Body of pancreas (tissue), 4 donors: ENCODE measurements at regions not wholly inside any gene's neighbourhood (a gene's known extent, or its start where the extent isn't known, plus 50 kb on each side); places are given as distances from the start of the nearest gene placed in this dataset.

ENCODE experiments used
- ATAC-seq: fragments of 150-250 bp; one replicate; pipeline ENCODE4 v1.9.1; 2016
- DNase-seq, 4 donors: peaks; one replicate each; pipeline ENCODE4 v3.0.0-alpha.2; 2019
- H3K27ac ChIP-seq, 4 donors: fragments of 200-600 bp; sonication (generic); 1 replicate in 3 of 4; 2 replicates in 1 of 4; pipeline versions ENCODE4 v1.5.1 to v1.6.1; 2016 to 2019; ENCODE audit warnings: mild to moderate bottlenecking in 1 of 4, mixed read lengths in 1 of 4, moderate library complexity in 1 of 4
- H3K27me3 ChIP-seq, 2 donors: fragments of 200-600 bp; sonication (generic); one replicate each; pipeline ENCODE4 v1.6.0; 2016; ENCODE audit warnings: mild to moderate bottlenecking in 1 of 2
- H3K36me3 ChIP-seq, 2 donors: fragments of 200-600 bp; sonication (generic); replicated peaks in 1 of 2; 2 replicates each; pipeline ENCODE4 v1.5.1; 2016; ENCODE audit warnings: low read depth in 2 of 2; ENCODE audit not compliant: insufficient read depth in 1 of 2
- H3K4me1 ChIP-seq: fragments of 200-600 bp; sonication (generic); one replicate; pipeline ENCODE4 v1.6.0; 2016
- H3K4me3 ChIP-seq, 2 donors: fragments of 200-600 bp; sonication (generic); 1 replicate in 1 of 2; 2 replicates in 1 of 2; pipeline ENCODE4 v1.5.1; 2016 to 2019
- H3K9me3 ChIP-seq, 3 donors: fragments of 200-600 bp; sonication (generic); 1 replicate in 2 of 3; 2 replicates in 1 of 3; pipeline ENCODE4 v1.5.1; 2016
- POLR2A ChIP-seq, 3 donors: fragments of 450-650 bp; IDR thresholded peaks; one replicate each; pipeline ENCODE4 v1.6.1; 2016; ENCODE audit warnings: antibody characterized with exemption in 3 of 3, mild to moderate bottlenecking in 2 of 3
- WGBS, 2 donors: methylation state at CpG; one replicate each; pipeline ENCODE4 v1.1.5; 2017; 5-methylcytosine and 5-hydroxymethylcytosine counted together
- intact Hi-C: fragments of 100-400 bp; cut with DNase I; formaldehyde crosslinking; loops from one replicate; pipeline ENCODE4 v1.15.1; 2023
- TF ChIP-seq, protein P1 (sequence below), 7 experiments: fragments of 450-650 bp in 4 of 7; fragments of 200-600 bp in 3 of 7; sonication (generic) in 3 of 7; IDR thresholded peaks; one replicate each; pipeline ENCODE4 v1.5.1; 2016 to 2019; ENCODE audit warnings: antibody characterized with exemption in 7 of 7

DNA sequence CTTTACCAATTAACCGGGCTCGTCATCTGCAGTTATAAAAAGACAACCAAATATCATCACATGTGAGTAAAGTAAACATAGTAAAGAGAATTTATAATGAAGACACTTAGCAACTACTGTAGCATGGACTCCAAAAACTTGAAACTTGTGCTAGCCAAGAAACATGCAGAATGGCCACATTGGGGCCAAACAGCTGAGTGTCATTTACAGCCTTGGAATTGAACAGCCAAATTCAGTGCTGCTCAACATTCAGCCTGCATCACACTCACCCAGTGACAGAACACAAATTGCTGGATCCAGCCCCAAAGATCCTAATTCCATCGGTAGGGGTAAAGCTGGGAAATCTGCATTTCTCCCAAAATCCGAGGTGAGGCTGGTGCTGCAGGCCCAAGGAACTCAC lies 224.8 kb upstream of the GYPC start:
- no peak for ATAC-seq
- 78 to 89% methylated on average over 4 of the region's 4 CpGs for WGBS, 2 donors

DNA sequence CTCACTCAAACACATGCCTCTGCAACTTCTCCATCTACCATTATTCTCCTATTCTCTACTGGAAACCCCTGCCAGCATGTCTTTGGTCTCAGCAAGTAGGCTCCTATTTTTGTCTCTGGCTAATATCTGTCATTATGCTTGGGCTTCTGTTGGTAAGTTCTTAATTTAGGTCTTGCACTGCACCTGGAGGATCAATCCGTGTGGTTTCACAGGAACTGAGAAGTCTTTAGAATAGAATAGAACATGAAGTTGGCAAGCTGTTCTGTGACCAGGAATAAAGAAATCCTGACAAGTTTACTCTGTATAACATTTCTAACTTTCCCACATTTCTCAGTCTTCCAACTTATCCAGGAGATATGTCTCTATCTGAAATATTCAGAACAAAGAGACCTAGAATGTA lies 219.5 kb upstream of the GYPC start:
- Histone ChIP-seq H3K36me3 (no peaks in the 10 kb centered on the region), H3K9me3 (no peaks in the 10 kb centered on the region), H3K27ac (no peak overlapping the region), H3K4me3 (no peak overlapping the region), H3K27me3 (no peaks in the 10 kb centered on the region), H3K4me1 (no peaks in the 10 kb centered on the region)
- intact Hi-C loops: no loop called here
- TF ChIP-seq, protein P1, sequence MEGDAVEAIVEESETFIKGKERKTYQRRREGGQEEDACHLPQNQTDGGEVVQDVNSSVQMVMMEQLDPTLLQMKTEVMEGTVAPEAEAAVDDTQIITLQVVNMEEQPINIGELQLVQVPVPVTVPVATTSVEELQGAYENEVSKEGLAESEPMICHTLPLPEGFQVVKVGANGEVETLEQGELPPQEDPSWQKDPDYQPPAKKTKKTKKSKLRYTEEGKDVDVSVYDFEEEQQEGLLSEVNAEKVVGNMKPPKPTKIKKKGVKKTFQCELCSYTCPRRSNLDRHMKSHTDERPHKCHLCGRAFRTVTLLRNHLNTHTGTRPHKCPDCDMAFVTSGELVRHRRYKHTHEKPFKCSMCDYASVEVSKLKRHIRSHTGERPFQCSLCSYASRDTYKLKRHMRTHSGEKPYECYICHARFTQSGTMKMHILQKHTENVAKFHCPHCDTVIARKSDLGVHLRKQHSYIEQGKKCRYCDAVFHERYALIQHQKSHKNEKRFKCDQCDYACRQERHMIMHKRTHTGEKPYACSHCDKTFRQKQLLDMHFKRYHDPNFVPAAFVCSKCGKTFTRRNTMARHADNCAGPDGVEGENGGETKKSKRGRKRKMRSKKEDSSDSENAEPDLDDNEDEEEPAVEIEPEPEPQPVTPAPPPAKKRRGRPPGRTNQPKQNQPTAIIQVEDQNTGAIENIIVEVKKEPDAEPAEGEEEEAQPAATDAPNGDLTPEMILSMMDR (IDR thresholded peaks at IDR 0.05): no peak
- no peak for TF ChIP-seq POLR2A (IDR thresholded peaks at IDR 0.05)
- DNase-seq (no peak), ATAC-seq (no peak)
- 80 to 88% methylated on average over 1 of the region's 1 CpG for WGBS, 2 donors

More for the DNA sequence above, 224.8 kb upstream of the GYPC start:
- H3K4me1 ChIP-seq: no peaks in the 10 kb centered on the region
- no peaks in the 10 kb centered on the region for H3K36me3 ChIP-seq
- H3K27me3 ChIP-seq: no peaks in the 10 kb centered on the region
- no peak for TF ChIP-seq POLR2A (IDR thresholded peaks at IDR 0.05)
- TF ChIP-seq, protein P1 (IDR thresholded peaks at IDR 0.05): no peak
- DNase-seq: no peak
- no peaks in the 10 kb centered on the region for H3K9me3 ChIP-seq
- no peak overlapping the region for H3K4me3 ChIP-seq
- no peak overlapping the region for H3K27ac ChIP-seq
- intact Hi-C loops: no loop called here

DNA sequence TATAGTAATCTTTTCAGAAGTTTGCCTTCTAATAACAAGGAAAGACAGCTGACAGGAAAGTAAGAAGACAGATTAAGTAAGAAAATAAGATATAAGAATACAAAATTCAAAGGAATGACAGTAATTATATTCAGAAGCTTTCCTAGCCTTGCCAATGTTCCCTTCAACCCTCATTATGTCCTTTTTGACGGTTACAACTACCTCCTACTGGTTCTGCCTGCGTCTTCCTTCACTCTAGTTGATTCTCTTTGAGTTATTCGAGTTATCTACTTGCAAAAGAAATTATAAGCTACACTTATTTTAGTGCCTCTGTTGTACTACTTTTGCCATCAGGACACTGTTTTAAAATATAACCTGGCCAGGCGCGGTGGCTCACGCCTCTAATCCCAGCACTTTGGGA lies 218.9 kb upstream of the GYPC start:
- WGBS, 2 donors: 79 to 89% methylated on average over 6 of the region's 6 CpGs

DNA sequence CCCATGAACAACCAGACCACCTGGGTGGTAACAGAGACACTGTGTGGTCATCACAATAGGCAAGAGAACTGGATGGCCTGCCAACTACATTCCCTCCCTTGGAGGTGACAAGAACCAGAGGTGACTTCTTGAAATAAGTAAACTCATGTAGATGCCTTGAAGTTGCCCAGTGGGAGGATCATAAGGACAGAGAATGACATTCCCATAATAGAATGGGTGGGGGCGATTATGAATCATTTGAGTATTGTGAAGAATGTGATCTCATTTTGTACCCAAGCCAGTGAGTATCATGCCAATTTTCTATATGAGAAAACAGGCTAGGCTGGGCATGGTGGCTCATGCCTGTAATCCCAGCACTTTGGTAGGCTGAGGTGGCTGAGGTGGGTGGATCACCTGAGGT lies 211.4 kb upstream of the GYPC start:
- Histone ChIP-seq H3K9me3 (no peaks in the 10 kb centered on the region), H3K4me1 (peaks cover 6% of the 10 kb centered on the region), H3K27me3 (no peaks in the 10 kb centered on the region), H3K27ac (no peak overlapping the region), H3K36me3 (no peaks in the 10 kb centered on the region), H3K4me3 (no peak overlapping the region)
- 41 to 45% methylated on average over 1 of the region's 1 CpG for WGBS, 2 donors
- no peak for DNase-seq
- intact Hi-C loops: no loop called here
- no peak for ATAC-seq
- TF ChIP-seq, protein P1 (IDR thresholded peaks at IDR 0.05): no peak
- no peak for TF ChIP-seq POLR2A (IDR thresholded peaks at IDR 0.05)

More for the DNA sequence above, 218.9 kb upstream of the GYPC start:
- Histone ChIP-seq H3K9me3 (no peaks in the 10 kb centered on the region), H3K27me3 (no peaks in the 10 kb centered on the region), H3K27ac (no peak overlapping the region), H3K4me3 (no peak overlapping the region), H3K4me1 (no peaks in the 10 kb centered on the region), H3K36me3 (no peaks in the 10 kb centered on the region)
- ATAC-seq: no peak
- intact Hi-C loops: no loop called here
- no peak for DNase-seq
- TF ChIP-seq POLR2A (IDR thresholded peaks at IDR 0.05): no peak
- TF ChIP-seq, protein P1 (IDR thresholded peaks at IDR 0.05): no peak

DNA sequence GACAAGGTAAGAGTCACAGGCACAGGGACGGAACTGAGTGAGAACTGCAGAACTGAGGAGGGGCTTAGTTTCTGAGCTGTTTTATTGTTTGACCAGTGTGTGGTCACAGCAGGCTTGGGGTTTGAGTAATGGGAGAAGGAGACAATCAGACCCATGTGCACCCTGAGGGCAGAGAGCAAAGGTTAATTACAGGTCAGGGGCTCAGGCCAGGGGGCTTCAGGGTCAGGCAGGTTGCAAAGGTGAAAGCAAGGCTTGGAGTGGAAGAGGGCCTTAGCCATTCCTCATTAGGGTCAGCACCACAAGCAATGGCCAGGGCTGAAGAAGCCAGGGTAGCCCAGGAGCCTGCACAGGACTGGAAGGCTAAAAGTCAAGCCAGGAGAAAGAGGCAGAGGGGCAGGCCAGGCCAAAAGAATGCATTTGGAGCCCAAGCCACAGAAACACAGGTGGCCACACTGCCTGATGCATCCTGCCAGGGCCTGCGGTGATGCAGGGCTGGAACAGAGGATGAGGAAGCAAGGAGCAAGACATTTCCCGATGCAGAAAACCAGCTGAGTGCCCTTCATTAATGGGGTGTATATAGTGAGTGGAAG lies 209.8 kb upstream of the GYPC start:
- WGBS, 2 donors: 85 to 90% methylated on average over 3 of the region's 3 CpGs
- Histone ChIP-seq H3K4me1 (peaks cover 6% of the 10 kb centered on the region), H3K9me3 (no peaks in the 10 kb centered on the region), H3K27me3 (no peaks in the 10 kb centered on the region), H3K4me3 (no peak overlapping the region), H3K36me3 (no peaks in the 10 kb centered on the region), H3K27ac (no peak overlapping the region)
- intact Hi-C loops: no loop called here
- ATAC-seq (no peak), DNase-seq (no peak)
- TF ChIP-seq, protein P1 (IDR thresholded peaks at IDR 0.05): no peak
- no peak for TF ChIP-seq POLR2A (IDR thresholded peaks at IDR 0.05)
